ENCODE measurements at regions not wholly inside any gene's neighbourhood (a gene's known extent, or its start where the extent isn't known, plus 50 kb on each side); places are given as distances from the start of the nearest gene placed in this dataset.

DNA sequence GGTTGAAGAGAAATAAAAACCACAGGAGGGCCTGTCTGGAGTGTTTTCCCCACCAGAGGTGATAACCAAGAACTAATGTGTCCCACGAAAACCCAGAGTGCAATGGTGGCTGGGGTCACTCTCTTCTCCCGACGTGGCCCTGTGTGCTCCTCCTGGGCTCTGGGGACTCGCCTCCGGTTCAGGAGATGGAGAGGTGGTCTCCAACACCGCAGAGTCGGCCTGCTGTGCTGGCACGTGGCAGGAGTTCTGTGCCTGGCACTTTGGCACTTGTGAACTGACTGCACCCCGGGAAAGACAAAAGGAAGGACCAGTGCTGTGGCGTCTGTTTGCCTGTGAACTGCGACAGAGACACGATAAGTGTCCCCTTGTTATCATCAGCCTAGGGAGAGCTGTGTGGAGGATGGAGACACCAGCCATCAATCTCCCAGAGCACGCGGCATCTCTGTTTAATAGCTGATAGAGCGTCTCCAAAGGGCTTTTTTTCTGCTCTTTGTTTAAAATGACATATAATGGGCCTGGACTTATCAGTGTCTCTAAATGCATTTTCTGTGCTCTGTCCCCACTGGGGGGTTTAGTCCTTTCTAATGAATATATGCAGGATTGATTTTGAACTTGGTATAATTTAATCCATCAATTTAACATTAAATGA, 98.3 kb downstream of the MRPL36 start:
- TF ChIP-seq CTCF (conservative IDR thresholded peaks at IDR 0.05 in 1 of 2, IDR thresholded peaks at IDR 0.05 in 1 of 2; ENCODE audit: low read depth in 1 of 2, low read length in 2 of 2) (no peak), EZH2 (IDR thresholded peaks at IDR 0.05; ENCODE audit: low read length, missing control alignments) (no peak)

Measured in fibroblast of lung (primary cell).